Stimulated activated CD8-positive, alpha-beta memory T cell treated with anti-CD3 and anti-CD28 coated beads, Interleukin-4, amount 100 ng/mL, for 4 hours (primary cell): ENCODE measurements at regions not wholly inside any gene's neighbourhood (a gene's known extent, or its start where the extent isn't known, plus 50 kb on each side); places are given as distances from the start of the nearest gene placed in this dataset.

ENCODE experiments used
- DNase-seq, 2 donors: peaks; one replicate each; pipeline ENCODE4 v3.0.0-alpha.2; 2020; ENCODE audit warnings: low read depth in 2 of 2, low spot score in 1 of 2

DNA sequence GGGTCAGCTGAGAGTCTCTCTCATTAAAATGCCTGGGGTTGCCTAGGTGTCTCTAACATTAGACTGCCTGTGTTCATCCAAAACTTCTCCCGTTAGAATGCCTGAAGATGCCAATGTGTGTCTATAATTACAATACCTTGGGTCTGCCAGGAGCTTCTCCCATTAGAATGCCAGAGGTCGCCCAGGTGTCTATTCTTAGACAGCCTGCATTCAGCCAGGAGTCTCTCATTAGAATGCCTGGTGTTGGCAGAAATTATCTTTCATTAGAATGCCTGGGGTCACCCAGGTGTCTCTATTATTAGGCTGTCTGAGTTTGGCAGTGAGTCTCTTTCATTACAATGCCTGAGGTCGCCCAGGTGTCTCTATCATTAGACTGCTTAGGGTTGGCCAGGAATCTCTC lies 1560.2 kb downstream of the UQCRFS1 start:
- DNase-seq, result no peak

DNA sequence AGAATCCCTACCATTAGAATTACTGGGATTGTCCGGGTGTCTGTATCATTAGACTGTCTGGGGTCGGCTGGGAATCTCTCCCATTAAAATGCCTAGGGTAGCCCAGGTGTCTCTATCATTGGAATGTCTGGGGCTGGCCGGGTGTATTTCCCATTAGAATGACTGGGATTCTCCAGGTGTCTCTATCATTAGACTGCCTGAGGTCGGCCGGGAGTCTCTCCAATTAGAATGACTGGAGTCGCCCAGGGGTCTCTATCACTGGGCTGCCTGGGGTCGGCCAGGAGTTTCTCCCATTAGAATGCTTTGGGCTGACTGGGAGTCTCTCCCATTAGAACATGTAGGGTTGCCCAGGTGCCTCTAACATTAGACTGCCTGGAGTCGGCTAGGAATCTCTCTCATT lies 1560.7 kb downstream of the UQCRFS1 start:
- DNase-seq, result no peak

DNA sequence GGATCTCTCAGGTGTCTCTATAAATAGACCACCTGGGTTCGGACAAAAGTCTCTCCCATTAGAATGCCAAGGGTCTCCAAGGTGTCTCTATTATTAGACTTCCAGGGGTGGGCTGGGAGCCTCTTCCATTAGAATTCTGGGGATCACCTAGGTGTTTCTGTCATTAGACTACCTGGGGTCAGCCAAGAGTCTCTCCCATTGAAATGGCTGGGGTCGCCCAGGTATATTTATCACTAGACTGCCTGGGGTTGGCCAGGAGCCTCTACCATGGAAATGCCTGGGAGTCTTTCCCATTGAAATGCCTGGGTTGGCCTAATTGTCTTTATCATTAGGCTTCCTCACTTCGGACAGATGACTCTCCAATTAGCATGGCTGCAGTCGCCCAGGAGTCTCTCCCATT lies 1565.5 kb downstream of the UQCRFS1 start:
- no peak for DNase-seq

DNA sequence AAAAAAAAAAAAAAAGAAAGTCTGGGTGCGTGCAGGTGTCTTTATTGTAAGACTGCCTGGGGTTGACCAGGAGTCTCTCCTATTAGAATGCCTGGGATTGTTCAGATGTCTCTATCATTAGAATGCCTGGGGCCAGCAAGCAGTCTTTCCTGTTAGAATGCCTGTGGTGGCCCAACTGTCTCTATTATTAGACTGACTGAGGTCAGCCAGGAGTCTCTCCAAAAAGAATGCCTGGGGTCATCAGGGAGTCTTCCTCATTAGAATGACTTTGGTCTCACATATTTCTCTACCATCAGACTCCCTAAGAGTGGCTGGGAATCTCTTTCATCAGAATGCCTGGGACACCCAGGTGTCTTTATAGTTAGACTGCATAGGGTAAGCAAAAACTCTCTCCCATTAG lies 1577.5 kb downstream of the UQCRFS1 start:
- DNase-seq, result no peak

DNA sequence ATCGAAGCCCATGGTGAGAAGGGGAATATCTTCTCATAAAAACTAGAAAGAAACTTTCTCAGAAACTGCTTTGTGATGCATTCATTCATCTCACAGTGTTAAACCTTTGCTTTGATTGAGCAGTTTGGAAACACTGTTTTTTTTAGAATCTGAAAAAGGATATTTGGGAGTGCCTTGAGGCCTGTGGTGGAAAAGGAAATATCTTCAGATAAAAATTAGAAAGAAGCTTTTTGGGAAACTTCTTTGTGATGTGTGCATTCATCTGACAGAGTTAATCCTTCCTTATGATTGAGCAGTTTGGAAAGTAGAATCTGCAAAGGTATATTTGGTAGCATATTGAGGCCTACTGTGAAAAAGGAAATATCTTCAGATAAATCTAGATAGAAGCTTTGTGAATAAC lies 1594.9 kb downstream of the UQCRFS1 start:
- DNase-seq, result no peak

DNA sequence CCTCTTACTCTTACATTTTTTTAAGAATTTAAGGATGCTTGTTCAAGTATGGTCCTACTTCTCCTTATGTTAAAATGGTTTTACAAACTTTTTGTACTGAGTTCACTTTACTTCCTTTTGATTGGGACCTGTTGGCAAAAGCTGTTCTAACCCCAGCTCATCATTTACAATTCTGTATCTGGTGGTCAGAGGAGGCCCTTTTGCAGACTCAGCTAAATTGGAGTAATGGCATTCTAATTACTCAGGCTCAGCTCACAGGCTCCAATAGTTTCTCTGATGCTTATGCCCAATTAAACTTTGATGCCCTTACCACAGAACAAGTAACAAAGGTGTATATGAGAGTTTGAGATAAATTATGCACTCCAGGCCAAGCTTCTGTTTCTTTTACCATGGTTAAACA lies 1632.0 kb downstream of the UQCRFS1 start:
- DNase-seq, result no peak
